Neural crest cell (in vitro differentiated cells): ENCODE measurements at regions not wholly inside any gene's neighbourhood (a gene's known extent, or its start where the extent isn't known, plus 50 kb on each side); places are given as distances from the start of the nearest gene placed in this dataset.
"Not testable (repeated sequence)": the region's sequence is repeated elsewhere in the genome, so short reads cannot be mapped to it uniquely, and the experiment has no call there.

Source experiments
- DNase-seq: peaks from one replicate; pipeline ENCODE4 v3.0.0; 2021; ENCODE audit warnings: low read depth, mixed read lengths, low spot score
- H3K27ac Mint-ChIP-seq: one replicate; pipeline ENCODE4 v1.8.0; 2021; ENCODE audit warnings: mild to moderate bottlenecking, mixed read lengths; ENCODE audit not compliant: unreplicated experiment
- H3K27me3 Mint-ChIP-seq: 2 replicates; pipeline ENCODE4 v1.8.0; 2021; ENCODE audit warnings: low read depth, mild to moderate bottlenecking, mixed read lengths
- H3K36me3 Mint-ChIP-seq: 2 replicates; pipeline ENCODE4 v1.8.0; 2021; ENCODE audit warnings: low read depth, mild to moderate bottlenecking, mixed read lengths
- H3K4me1 Mint-ChIP-seq: 2 replicates; pipeline ENCODE4 v1.8.0; 2021; ENCODE audit warnings: mixed read lengths
- H3K4me3 Mint-ChIP-seq: one replicate; pipeline ENCODE4 v1.8.0; 2021; ENCODE audit warnings: mild to moderate bottlenecking, mixed read lengths
- H3K9me3 Mint-ChIP-seq: 2 replicates; pipeline ENCODE4 v1.8.0; 2021; ENCODE audit warnings: mixed read lengths
- TF ChIP-seq, protein P1 (sequence below): fragments of 200-600 bp; sonication (generic); conservative IDR thresholded peaks from 2 replicates; pipeline ENCODE4 v1.5.0; 2021; ENCODE audit warnings: antibody characterized with exemption, mild to moderate bottlenecking

DNA sequence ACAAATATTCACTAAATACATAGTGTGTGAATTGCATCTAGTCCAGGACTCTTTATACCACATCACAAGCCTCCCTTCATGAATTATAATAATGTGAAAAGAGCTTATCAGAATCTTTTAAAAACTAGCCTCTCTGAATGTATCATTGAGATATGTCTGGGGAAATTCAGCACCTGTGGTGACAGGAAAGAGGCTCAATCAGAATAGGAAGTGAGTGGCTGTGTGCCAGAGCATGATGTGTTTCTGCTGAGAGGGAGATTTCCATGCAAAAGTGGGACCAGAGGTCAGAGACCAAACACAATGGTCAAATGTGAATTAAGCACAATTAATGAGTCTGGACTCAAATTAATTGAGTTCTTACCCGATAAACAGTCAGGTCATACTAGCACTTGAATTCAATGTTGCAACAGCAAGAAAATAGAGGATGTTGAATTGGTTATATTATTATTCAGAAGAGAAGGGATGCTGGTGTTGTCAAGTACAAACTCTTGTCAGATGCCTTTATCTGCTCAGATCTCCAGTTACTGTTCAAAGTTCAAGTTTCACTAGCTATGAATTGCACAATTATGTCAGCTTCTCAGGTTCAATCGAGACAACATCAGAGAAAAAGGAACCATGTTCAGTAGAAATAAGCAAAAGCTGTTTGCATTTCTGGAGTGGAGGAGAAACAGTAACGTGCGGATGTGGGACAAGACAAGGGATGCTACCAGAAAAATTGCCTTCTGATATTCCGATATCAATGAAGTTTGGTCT lies 226.2 kb downstream of the ZNF326 start:
- H3K9me3 Mint-ChIP-seq, result peaks cover 6% of the 10 kb centered on the region
- DNase-seq, result no peak
- H3K27ac Mint-ChIP-seq, result no peak overlapping the region
- H3K4me3 Mint-ChIP-seq, result peak overlapping the region; percentile 96
- H3K36me3 Mint-ChIP-seq, result peaks cover 15% of the 10 kb centered on the region
- peaks cover 5% of the 10 kb centered on the region for H3K27me3 Mint-ChIP-seq
- TF ChIP-seq, protein P1, sequence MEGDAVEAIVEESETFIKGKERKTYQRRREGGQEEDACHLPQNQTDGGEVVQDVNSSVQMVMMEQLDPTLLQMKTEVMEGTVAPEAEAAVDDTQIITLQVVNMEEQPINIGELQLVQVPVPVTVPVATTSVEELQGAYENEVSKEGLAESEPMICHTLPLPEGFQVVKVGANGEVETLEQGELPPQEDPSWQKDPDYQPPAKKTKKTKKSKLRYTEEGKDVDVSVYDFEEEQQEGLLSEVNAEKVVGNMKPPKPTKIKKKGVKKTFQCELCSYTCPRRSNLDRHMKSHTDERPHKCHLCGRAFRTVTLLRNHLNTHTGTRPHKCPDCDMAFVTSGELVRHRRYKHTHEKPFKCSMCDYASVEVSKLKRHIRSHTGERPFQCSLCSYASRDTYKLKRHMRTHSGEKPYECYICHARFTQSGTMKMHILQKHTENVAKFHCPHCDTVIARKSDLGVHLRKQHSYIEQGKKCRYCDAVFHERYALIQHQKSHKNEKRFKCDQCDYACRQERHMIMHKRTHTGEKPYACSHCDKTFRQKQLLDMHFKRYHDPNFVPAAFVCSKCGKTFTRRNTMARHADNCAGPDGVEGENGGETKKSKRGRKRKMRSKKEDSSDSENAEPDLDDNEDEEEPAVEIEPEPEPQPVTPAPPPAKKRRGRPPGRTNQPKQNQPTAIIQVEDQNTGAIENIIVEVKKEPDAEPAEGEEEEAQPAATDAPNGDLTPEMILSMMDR, result no peak
- peaks cover 10% of the 10 kb centered on the region for H3K4me1 Mint-ChIP-seq

DNA sequence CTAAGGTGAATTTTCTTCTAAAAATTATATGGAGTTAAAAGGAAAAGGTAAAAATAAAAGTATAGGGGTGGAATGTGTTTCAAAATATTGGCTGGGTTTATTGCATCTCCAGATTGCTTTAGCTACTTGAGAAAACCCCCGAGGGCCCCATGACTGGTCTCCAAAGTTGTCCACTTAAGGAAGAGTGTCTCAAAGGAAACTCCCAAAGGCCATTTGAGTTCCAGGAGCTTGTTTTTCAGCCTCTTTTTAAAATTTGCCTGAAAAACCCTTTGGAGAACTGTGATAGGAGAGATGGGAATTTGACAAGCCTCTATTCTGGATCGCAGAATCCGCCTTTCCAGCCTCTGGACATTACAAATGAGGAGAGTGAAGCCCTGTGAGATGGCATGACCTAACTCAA lies 225.6 kb downstream of the ZNF326 start:
- no peak for DNase-seq
- Mint-ChIP-seq H3K4me1 (peaks cover 10% of the 10 kb centered on the region), H3K9me3 (peaks cover 6% of the 10 kb centered on the region), H3K4me3 (peak overlapping the region; percentile 96), H3K36me3 (peaks cover 15% of the 10 kb centered on the region), H3K27me3 (peaks cover 5% of the 10 kb centered on the region), H3K27ac (no peak overlapping the region)
- TF ChIP-seq, protein P1, result no peak

DNA sequence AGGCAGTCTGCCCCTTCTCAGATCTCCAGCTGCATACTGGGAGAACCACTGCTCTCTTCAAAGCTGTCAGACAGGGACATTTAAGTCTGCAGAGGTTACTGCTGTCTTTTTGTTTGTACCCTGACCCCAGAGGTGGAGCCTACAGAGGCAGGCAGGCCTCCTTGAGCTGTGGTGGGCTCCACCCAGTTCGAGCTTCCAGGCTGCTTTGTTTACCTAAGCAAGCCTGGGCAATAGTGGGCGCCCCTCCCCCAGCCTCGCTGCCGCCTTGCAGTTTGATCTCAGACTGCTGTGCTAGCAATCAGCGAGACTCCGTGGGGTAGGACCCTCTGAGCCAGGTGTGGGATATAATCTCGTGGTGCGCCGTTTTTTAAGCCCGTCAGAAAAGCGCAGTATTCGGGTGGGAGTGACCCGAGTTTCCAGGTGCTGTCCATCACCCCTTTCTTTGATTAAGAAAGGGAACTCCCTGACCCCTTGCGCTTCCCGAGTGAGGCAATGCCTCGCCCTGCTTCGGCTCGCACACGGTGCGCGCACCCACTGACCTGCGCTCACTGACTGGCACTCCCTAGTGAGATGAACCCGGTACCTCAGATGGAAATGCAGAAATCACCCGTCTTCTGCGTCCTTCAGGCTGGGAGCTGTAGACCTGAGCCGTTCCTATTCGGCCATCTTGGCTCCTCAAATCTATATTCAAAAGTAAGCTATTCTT lies 224.4 kb downstream of the ZNF326 start:
- H3K9me3 Mint-ChIP-seq, DNase-seq, H3K27me3 Mint-ChIP-seq, H3K4me1 Mint-ChIP-seq, H3K36me3 Mint-ChIP-seq: not testable (repeated sequence)
- Mint-ChIP-seq H3K27ac (peak overlapping the region; percentile 98), H3K4me3 (peak overlapping the region; percentile 96)

DNA sequence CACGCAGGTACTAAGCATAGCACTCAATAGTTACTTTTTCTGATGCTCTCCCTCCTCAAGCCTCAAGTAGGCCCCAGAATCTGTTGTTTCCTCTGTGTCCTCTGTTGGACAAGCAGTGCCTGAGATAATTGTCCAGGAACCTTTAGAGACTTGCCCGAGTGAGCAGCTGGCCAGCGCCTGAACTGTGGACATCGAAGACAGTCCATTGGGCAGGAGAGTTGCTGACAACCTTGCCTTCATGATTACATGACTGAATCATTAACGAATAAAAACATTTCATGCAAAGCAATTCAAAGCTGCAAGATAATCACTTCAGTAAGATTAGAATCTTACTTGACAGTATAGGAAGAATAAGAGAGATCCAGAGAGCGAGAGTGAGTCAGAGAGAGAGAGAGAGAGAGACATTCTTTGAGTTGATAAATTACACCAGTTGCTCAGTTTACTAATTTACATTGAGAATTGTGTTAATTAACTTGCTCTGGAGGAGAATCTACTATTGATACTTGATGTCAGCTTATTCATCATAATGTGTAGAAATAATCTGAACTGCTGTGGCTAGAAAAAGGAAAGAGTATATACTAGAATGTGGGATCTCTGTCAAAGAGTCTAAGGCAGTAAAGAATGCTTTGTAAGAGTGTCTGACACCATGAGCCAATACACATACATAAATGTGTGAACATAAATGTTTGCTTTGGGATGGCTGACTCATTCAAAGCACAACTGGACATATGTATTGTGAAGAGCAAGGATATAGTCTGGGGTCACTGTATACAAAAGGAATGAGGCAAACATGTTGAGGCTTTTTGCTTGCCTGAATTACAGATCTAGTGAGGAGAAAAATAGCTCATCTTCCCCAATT lies 216.0 kb downstream of the ZNF326 start:
- peaks cover 2% of the 10 kb centered on the region for H3K27me3 Mint-ChIP-seq
- no peaks in the 10 kb centered on the region for H3K4me1 Mint-ChIP-seq
- DNase-seq, result no peak
- TF ChIP-seq, protein P1, result no peak
- no peak overlapping the region for H3K4me3 Mint-ChIP-seq
- no peaks in the 10 kb centered on the region for H3K9me3 Mint-ChIP-seq
- no peak overlapping the region for H3K27ac Mint-ChIP-seq
- H3K36me3 Mint-ChIP-seq, result no peaks in the 10 kb centered on the region

GRCh38 chr1:90208949-90209348 lies 214.0 kb downstream of the ZNF326 start:
- H3K4me1 Mint-ChIP-seq, result no peaks in the 10 kb centered on the region
- H3K9me3 Mint-ChIP-seq, result no peaks in the 10 kb centered on the region
- no peak overlapping the region for H3K27ac Mint-ChIP-seq
- H3K4me3 Mint-ChIP-seq, result no peak overlapping the region
- TF ChIP-seq, protein P1, result no peak
- no peak for DNase-seq
- H3K36me3 Mint-ChIP-seq, result no peaks in the 10 kb centered on the region
- peaks cover 2% of the 10 kb centered on the region for H3K27me3 Mint-ChIP-seq
